Skin epidermis (tissue), 12 donors: ENCODE measurements at regions not wholly inside any gene's neighbourhood (a gene's known extent, or its start where the extent isn't known, plus 50 kb on each side); places are given as distances from the start of the nearest gene placed in this dataset.
"Not testable (repeated sequence)": the region's sequence is repeated elsewhere in the genome, so short reads cannot be mapped to it uniquely, and the experiment has no call there.

Experiments used
- H3K27ac ChIP-seq, 21 experiments: fragments of 200-600 bp; sonication (generic) in 11 of 21; one replicate each; pipeline ENCODE4 v1.5.0; 2020; ENCODE audit warnings: mild to moderate bottlenecking in 3 of 21, inconsistent platforms in 2 of 21, moderate library complexity in 2 of 21
- H3K4me3 ChIP-seq, 7 experiments: fragments of 200-600 bp; sonication (generic) in 2 of 7; one replicate each; pipeline ENCODE4 v1.5.0; 2020; ENCODE audit warnings: inconsistent platforms in 2 of 7, mild to moderate bottlenecking in 2 of 7, moderate library complexity in 1 of 7

DNA sequence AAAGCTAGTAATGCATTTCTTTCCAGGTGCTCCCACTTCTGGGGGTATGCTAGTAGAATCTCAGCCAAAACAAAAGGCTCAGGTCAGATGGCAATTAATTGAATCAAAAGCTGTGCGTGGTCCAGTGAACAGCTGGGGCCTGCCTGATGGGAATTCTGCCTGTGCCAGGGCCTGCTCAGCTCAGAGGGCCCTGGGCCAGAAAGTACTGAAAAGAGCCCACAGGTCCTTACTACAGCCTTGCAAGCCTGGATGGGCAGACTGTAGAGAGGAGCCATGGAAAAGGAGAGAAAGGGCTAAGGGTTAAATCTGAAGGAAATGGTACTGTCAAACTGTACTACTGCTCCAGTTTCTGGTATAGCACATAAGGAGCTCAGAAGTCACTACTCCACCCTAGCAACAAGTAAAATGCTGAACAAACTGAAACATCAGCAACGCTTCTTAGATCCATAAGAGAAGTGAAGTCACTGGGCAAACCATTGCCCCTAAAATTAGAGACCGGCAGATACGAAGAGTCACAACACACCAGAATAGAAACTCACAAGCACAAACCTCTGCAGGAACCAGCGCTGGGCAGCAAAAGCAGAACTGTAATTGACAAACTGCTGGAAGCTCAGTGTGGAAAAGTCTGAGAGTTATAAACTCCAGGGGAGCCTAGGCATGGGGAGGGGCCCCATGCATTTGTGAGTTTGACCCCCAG is 121.1 kb upstream of the SYT6 start:
- no peak overlapping the region for H3K27ac ChIP-seq
- H3K4me3 ChIP-seq = no peak overlapping the region

- Histone ChIP-seq H3K4me3 (no peak overlapping the region), H3K27ac (no peak overlapping the region)
Measured at GRCh38 chr1:114272593-114272992, 118.9 kb upstream of the SYT6 start.

DNA sequence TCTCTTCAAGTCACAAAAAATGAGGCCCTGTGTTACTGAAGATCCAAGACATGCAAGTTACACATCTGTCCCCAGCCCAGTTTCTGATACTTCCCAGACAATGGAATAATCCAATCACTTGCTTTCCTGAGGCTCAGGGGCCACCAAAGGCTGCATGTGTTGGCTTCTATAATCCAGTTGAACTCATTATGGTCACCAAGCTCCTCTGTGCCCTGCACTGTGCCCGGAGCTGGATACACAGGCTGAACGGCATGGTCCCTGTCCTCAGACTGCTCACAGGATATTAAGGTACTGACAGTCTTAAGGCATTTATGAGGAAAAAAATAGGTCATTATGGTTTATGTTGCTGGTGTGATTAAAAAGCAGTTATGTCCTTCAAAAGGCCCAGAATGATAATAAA is 117.0 kb upstream of the SYT6 start:
- Histone ChIP-seq H3K4me3 (no peak overlapping the region), H3K27ac (no peak overlapping the region)

GRCh38 chr1:114270282-114270681 is 116.6 kb upstream of the SYT6 start:
- Histone ChIP-seq H3K27ac (no peak overlapping the region), H3K4me3 (no peak overlapping the region)

GRCh38 chr1:114269539-114269938 is 115.9 kb upstream of the SYT6 start:
- Histone ChIP-seq H3K4me3 (no peak overlapping the region), H3K27ac (no peak overlapping the region)

DNA sequence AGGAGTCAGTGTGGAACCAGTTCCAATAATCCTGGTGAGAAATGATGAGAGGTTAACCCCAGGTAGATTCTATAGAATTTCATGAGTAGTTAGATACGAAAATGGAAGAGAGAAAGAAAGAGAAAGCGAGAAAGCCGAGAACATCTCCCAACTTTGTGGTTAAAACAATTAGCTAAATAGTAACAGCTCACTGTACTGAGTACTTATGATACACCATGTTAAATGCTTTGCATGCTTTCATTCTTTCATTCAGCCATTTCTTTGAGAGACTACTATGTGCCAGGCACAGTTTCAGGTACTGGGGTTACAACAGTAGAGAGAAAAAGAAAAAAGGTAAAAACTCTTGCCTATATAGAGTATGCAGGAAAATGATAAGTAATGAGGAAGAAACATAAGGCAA is 109.7 kb upstream of the SYT6 start:
- no peak overlapping the region for H3K27ac ChIP-seq
- H3K4me3 ChIP-seq = no peak overlapping the region

- no peak overlapping the region for H3K4me3 ChIP-seq
- H3K27ac ChIP-seq = no peak overlapping the region
Measured at GRCh38 chr1:114262337-114262736, 108.7 kb upstream of the SYT6 start.

GRCh38 chr1:114260805-114261484 is 107.3 kb upstream of the SYT6 start:
- Histone ChIP-seq H3K27ac (no peak overlapping the region), H3K4me3 (no peak overlapping the region)

GRCh38 chr1:114259511-114260160 is 106.0 kb upstream of the SYT6 start:
- Histone ChIP-seq H3K27ac (no peak overlapping the region), H3K4me3 (no peak overlapping the region)

DNA sequence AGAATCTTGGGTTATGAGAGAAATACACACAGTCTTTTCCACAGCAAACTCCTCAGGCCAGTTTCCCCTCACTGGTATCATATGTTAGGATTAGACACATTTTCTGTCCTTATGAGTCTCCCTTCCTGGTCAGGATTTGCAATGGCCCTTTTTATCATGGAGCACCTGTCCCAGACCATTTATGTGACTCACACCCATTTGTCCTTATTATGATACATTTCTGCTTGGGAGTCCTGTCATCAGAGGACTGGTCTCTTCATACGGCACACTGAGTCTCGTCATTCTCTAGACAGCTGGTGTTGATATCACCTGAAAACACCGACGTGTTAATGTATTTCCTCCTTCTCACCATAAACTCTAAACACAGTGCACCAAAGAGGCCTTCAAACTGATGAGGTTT is 105.0 kb upstream of the SYT6 start:
- Histone ChIP-seq H3K27ac (no peak overlapping the region), H3K4me3 (no peak overlapping the region)

GRCh38 chr1:114258074-114258473 is 104.4 kb upstream of the SYT6 start:
- H3K27ac ChIP-seq = no peak overlapping the region
- no peak overlapping the region for H3K4me3 ChIP-seq

GRCh38 chr1:114257554-114257953 is 103.9 kb upstream of the SYT6 start:
- Histone ChIP-seq H3K27ac (no peak overlapping the region), H3K4me3 (no peak overlapping the region)

- no peak overlapping the region for H3K4me3 ChIP-seq
Measured at GRCh38 chr1:114253900-114254299, 100.2 kb upstream of the SYT6 start.

DNA sequence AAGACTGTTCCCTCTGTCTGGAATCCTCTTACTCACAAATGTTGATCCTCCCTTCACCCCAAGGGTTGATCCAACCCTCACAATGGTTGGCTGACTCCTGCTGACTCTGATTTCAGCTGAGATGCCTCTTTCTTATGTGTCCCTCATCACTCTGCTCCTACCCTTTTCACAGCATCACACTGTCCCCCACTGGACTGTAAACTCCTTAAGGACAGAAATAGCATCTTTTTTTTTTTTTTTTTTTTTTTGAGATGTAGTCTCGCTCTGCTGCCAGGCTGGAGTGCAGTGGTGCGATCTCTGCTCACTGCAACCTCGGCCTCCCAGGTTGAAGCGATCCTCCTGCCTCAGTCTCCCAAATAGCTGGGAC is 97.9 kb upstream of the SYT6 start:
- Histone ChIP-seq H3K4me3 (no peak overlapping the region), H3K27ac (no peak overlapping the region)

More at GRCh38 chr1:114253900-114254299, 100.2 kb upstream of the SYT6 start:
- H3K27ac ChIP-seq = no peak overlapping the region

DNA sequence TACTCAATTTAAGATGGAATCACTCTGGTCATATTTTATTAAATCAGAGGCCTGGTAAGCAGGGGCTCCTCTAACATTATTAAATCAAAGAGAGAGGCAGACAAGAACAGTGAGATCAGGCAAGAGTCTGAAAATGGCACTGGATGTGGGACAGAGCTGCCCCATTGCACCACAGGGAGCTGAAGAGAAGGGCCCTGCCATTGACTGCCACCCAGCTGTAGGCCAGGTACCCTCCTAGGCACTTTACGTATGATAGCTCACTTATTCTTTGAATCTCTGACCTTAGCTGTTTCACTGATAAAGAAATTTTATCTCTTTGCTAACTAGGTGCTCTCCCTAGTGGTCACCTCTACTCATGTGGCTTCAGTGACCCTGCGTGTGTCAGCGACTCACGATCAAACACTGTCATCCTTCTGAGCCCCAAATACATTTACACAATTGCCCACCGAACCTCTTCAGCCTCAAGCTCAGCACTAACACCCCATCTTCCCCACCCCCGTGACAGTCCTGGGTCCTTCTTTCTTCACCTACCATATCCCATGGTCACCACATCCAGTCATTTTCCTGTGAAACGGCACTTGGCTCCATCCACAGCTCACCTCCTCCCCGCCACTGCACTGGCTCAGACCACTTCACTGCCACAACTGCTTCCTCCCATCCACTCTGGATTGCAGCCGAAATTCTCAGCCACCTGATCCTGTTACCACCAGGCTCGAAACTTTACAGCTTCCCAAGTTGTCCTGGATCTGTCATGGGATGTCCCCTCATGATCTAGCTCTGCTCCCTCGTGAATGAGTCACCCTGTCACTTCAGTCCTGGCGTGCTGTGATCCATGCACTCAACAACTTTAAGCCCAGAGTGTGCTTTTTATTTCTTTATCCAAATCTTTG is 97.3 kb upstream of the SYT6 start:
- H3K4me3 ChIP-seq = no peak overlapping the region
- H3K27ac ChIP-seq = no peak overlapping the region

DNA sequence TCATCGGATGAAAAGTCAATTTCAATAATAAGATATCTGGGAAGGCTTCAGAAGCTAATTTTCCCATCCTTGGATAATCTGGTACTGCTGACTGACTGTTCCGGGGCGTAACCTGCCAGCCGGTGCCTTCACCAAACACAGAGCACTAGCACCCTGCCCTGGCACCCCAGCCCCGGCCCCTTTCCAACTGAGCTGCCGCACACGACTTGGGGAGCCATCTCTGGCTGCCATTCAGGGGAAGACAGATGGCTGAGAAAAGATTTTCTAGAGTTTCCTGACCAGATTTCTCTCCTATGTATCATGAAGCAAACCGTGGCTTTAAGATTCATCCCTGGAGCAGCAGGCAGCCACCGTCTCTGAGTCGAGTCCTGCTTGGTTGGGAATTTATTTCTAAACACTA is 96.0 kb upstream of the SYT6 start:
- Histone ChIP-seq H3K27ac (no peak overlapping the region), H3K4me3 (no peak overlapping the region)

DNA sequence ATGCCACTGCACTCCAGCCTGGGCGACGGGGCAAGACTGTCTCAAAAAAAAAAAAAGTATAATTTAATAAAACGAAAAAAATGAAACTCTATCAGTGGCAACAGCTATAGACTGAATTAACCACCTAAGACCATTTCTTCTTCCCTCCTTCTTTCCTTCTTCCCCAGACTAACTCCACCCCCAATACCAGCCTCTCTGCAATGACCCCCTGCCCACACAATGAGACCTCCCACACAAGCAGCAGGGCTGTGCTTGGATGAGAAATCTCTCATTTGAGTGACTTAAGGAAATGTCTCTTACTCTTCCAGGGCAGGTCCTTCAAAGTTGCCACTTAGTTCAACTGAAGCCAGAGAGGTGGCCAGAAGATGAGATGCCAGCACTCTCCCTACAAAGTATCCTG is 94.5 kb upstream of the SYT6 start:
- Histone ChIP-seq H3K27ac (no peak overlapping the region), H3K4me3 (no peak overlapping the region)

GRCh38 chr1:114242531-114243210 is 89.0 kb upstream of the SYT6 start:
- H3K27ac ChIP-seq, H3K4me3 ChIP-seq: not testable (repeated sequence)

DNA sequence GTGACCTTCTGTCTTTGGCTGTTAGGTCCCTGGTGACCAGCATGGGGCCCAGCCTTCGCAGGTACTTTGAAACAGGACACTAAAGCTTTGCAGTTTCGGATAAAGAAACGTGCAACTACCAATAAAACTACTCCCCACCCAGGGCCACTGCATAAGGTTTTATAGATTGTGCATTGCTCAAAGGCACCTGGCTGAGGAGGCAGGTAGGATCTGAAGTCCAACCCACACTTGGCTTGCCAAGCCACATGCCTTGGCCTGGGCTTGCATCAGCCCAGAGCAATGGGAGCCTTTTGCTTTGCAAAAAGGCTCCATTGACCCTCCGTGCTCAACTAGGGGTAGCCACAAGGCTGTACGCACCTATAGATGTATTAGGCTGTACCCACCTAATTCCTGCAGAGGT is 84.4 kb upstream of the SYT6 start:
- Histone ChIP-seq H3K4me3 (no peak overlapping the region), H3K27ac (no peak overlapping the region)

DNA sequence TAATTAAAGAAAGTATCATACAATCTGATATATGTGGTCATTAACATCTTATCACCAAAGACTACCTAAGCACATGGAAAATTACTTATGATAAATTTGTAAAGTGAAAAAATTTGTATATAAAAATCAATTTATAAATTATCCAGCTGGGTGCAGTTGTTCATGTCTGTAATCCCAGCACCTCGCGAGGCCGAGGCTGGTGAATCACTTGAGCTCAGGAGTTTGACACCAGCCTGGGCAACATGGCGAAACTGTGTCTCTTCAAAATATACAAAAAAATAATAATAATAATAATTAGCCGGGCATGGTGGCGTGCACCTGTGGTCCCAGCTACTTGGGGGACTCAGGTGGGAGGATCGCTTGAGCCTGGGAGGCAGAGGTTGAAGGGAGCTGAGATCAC is 82.8 kb upstream of the SYT6 start:
- Histone ChIP-seq H3K4me3 (no peak overlapping the region), H3K27ac (no peak overlapping the region)
